ENCODE measurements at regions not wholly inside any gene's neighbourhood (a gene's known extent, or its start where the extent isn't known, plus 50 kb on each side); places are given as distances from the start of the nearest gene placed in this dataset.

- no peaks in the 10 kb centered on the region for H3K4me1 ChIP-seq
- TF ChIP-seq CTCF (IDR thresholded peaks at IDR 0.05) (no peak), POLR2A (IDR thresholded peaks at IDR 0.05) (no peak), POLR2AphosphoS5 (IDR thresholded peaks at IDR 0.05) (no peak), EP300 (IDR thresholded peaks at IDR 0.05) (no peak)
- no peaks in the 10 kb centered on the region for H3K36me3 ChIP-seq
- 74 to 84% methylated on average over 2 of the region's 2 CpGs for WGBS, 2 donors
- no peak overlapping the region for H3K27ac ChIP-seq
- H3K27me3 ChIP-seq = no peaks in the 10 kb centered on the region
- intact Hi-C loops (cut with DNase I) = no loop called here
- no peaks in the 10 kb centered on the region for H3K9me3 ChIP-seq
- no peak overlapping the region for H3K4me3 ChIP-seq
- DNase-seq = no peak
Observed at GRCh38 chr16:76059701-76060100, 217.5 kb upstream of the CNTNAP4 start.

GRCh38 chr16:76071690-76072089 lies 205.5 kb upstream of the CNTNAP4 start:
- Histone ChIP-seq H3K27ac (no peak overlapping the region), H3K36me3 (no peaks in the 10 kb centered on the region), H3K27me3 (no peaks in the 10 kb centered on the region), H3K9me3 (no peaks in the 10 kb centered on the region), H3K4me1 (no peaks in the 10 kb centered on the region), H3K4me3 (no peak overlapping the region)
- DNase-seq = no peak
- intact Hi-C loops (cut with DNase I) = no loop called here
- no peak for TF ChIP-seq POLR2A (IDR thresholded peaks at IDR 0.05)
- TF ChIP-seq EP300 (IDR thresholded peaks at IDR 0.05) = no peak
- no peak for TF ChIP-seq CTCF (IDR thresholded peaks at IDR 0.05)
- no peak for TF ChIP-seq POLR2AphosphoS5 (IDR thresholded peaks at IDR 0.05)
- 83 to 89% methylated on average over 2 of the region's 2 CpGs for WGBS, 2 donors

- intact Hi-C loops (cut with DNase I) = no loop called here
- H3K4me1 ChIP-seq = no peaks in the 10 kb centered on the region
- 33 to 57% methylated on average over 6 of the region's 6 CpGs for WGBS, 2 donors
Observed at GRCh38 chr16:76081967-76082366, 195.2 kb upstream of the CNTNAP4 start.

GRCh38 chr16:76106647-76107046 lies 170.6 kb upstream of the CNTNAP4 start:
- Histone ChIP-seq H3K4me1 (no peaks in the 10 kb centered on the region), H3K27me3 (no peaks in the 10 kb centered on the region), H3K27ac (no peak overlapping the region), H3K4me3 (no peak overlapping the region), H3K9me3 (peaks cover 0 to 6% (median 3%) of the 10 kb centered on the region in 4 donors), H3K36me3 (no peaks in the 10 kb centered on the region)
- WGBS, 2 donors = 93 to 94% methylated on average over 6 of the region's 6 CpGs
- TF ChIP-seq EP300 (IDR thresholded peaks at IDR 0.05) = no peak
- no peak for TF ChIP-seq POLR2A (IDR thresholded peaks at IDR 0.05)
- no peak for TF ChIP-seq POLR2AphosphoS5 (IDR thresholded peaks at IDR 0.05)
- TF ChIP-seq CTCF (IDR thresholded peaks at IDR 0.05) = no peak
- intact Hi-C loops (cut with DNase I) = no loop called here
- DNase-seq = no peak

More at GRCh38 chr16:76081967-76082366, 195.2 kb upstream of the CNTNAP4 start:
- no peak for DNase-seq
- TF ChIP-seq POLR2AphosphoS5 (IDR thresholded peaks at IDR 0.05) (no peak), POLR2A (IDR thresholded peaks at IDR 0.05) (no peak), CTCF (IDR thresholded peaks at IDR 0.05) (no peak), EP300 (IDR thresholded peaks at IDR 0.05) (no peak)
- H3K36me3 ChIP-seq = no peaks in the 10 kb centered on the region
- H3K27me3 ChIP-seq = no peaks in the 10 kb centered on the region
- no peaks in the 10 kb centered on the region for H3K9me3 ChIP-seq
- no peak overlapping the region for H3K4me3 ChIP-seq
- H3K27ac ChIP-seq = no peak overlapping the region

- DNase-seq = no peak
- H3K36me3 ChIP-seq = no peaks in the 10 kb centered on the region
- no peak overlapping the region for H3K27ac ChIP-seq
- H3K4me1 ChIP-seq = no peaks in the 10 kb centered on the region
- WGBS, 2 donors = 63 to 69% methylated on average over 1 of the region's 1 CpG
- intact Hi-C loops (cut with DNase I) = no loop called here
- H3K27me3 ChIP-seq = no peaks in the 10 kb centered on the region
- H3K4me3 ChIP-seq = no peak overlapping the region
- TF ChIP-seq POLR2A (IDR thresholded peaks at IDR 0.05) = no peak
- TF ChIP-seq POLR2AphosphoS5 (IDR thresholded peaks at IDR 0.05) = no peak
- TF ChIP-seq EP300 (IDR thresholded peaks at IDR 0.05) = no peak
- TF ChIP-seq CTCF (IDR thresholded peaks at IDR 0.05) = no peak
- H3K9me3 ChIP-seq = peaks cover 0 to 2% (median 2%) of the 10 kb centered on the region in 4 donors
Observed at GRCh38 chr16:76108460-76108859, 168.7 kb upstream of the CNTNAP4 start.

Measured in sigmoid colon (tissue), 6 donors.